Esophagus (tissue), 2 donors: ENCODE measurements at regions not wholly inside any gene's neighbourhood (a gene's known extent, or its start where the extent isn't known, plus 50 kb on each side); places are given as distances from the start of the nearest gene placed in this dataset.

ENCODE experiments used
- H3K27ac ChIP-seq, 2 donors: one replicate each; pipeline ENCODE4 v1.5.1; 2013; ENCODE audit warnings: low read depth in 2 of 2, mild to moderate bottlenecking in 2 of 2, inconsistent platforms in 1 of 2, low read length in 1 of 2, moderate library complexity in 1 of 2
- H3K27me3 ChIP-seq, 2 donors: one replicate each; pipeline ENCODE4 v1.6.1; 2013; ENCODE audit warnings: low read length in 2 of 2, control low read depth in 1 of 2, mild to moderate bottlenecking in 1 of 2; ENCODE audit not compliant: insufficient read depth in 2 of 2, control insufficient read depth in 1 of 2
- H3K36me3 ChIP-seq, 2 donors: one replicate each; pipeline ENCODE4 v1.6.1; 2013; ENCODE audit warnings: low read length in 1 of 2; ENCODE audit not compliant: control insufficient read depth in 2 of 2, insufficient read depth in 2 of 2
- H3K4me1 ChIP-seq, 2 donors: one replicate each; pipeline ENCODE4 v1.6.1; 2013; ENCODE audit warnings: low read length in 1 of 2; ENCODE audit not compliant: control insufficient read depth in 2 of 2, insufficient read depth in 2 of 2
- H3K4me3 ChIP-seq, 2 donors: one replicate each; pipeline ENCODE4 v1.5.1; 2013; ENCODE audit warnings: low read length in 2 of 2, mild to moderate bottlenecking in 2 of 2, low read depth in 1 of 2, moderate library complexity in 1 of 2
- H3K9me3 ChIP-seq, 2 donors: one replicate each; pipeline ENCODE4 v1.6.1; 2013; ENCODE audit warnings: mild to moderate bottlenecking in 2 of 2, low read depth in 1 of 2, low read length in 1 of 2, moderate library complexity in 1 of 2; ENCODE audit not compliant: control insufficient read depth in 2 of 2, insufficient read depth in 1 of 2
- WGBS, 2 donors: extraction: QIAGEN DNeasy Blood & Tissue Kit; methylation state at CpG; one replicate each; pipeline ENCODE4 v1.1.7; 2013; 5-methylcytosine and 5-hydroxymethylcytosine counted together
- donor health status: healthy with polysubstance abuse.
- donor health status: Bipolar disorder and iron deficiency.

GRCh38 chr2:147355706-147356105, 489.1 kb upstream of the ACVR2A start:
- no peaks in the 10 kb centered on the region for H3K36me3 ChIP-seq
- no peaks in the 10 kb centered on the region for H3K4me1 ChIP-seq
- H3K27ac ChIP-seq, result no peak overlapping the region
- 80 to 84% methylated on average over 4 of the region's 4 CpGs for WGBS, 2 donors
- H3K4me3 ChIP-seq, result no peak overlapping the region
- no peaks in the 10 kb centered on the region for H3K9me3 ChIP-seq
- no peaks in the 10 kb centered on the region for H3K27me3 ChIP-seq

GRCh38 chr2:147353072-147353381, 491.8 kb upstream of the ACVR2A start:
- H3K4me1 ChIP-seq, result no peaks in the 10 kb centered on the region
- H3K36me3 ChIP-seq, result no peaks in the 10 kb centered on the region
- H3K27me3 ChIP-seq, result no peaks in the 10 kb centered on the region
- no peak overlapping the region for H3K4me3 ChIP-seq
- no peaks in the 10 kb centered on the region for H3K9me3 ChIP-seq
- no peak overlapping the region for H3K27ac ChIP-seq

GRCh38 chr2:147352264-147353071, 492.4 kb upstream of the ACVR2A start:
- WGBS, 2 donors, result 67 to 75% methylated on average over 8 of the region's 8 CpGs

DNA sequence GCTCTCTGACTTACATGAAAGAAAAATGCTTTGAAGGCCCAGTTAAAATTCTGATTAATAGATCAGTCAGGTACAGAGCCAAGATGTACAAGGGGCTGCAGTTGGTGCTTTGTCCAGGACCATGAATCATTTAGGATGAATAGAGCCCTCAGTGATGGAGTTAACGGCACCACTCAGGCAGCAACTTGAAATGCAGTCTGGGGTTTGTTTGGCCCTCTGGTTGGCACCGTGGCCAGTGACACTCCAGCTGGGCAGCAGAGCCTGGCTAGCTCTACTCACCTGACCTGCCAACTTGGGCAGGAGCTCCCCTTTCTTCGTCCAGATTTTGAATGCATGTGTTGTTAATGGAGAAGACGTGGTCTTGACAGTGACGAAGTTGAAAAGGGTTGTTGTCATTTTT, 493.0 kb upstream of the ACVR2A start:
- Histone ChIP-seq H3K36me3 (no peaks in the 10 kb centered on the region), H3K4me3 (no peak overlapping the region), H3K27ac (no peak overlapping the region), H3K9me3 (no peaks in the 10 kb centered on the region), H3K27me3 (no peaks in the 10 kb centered on the region), H3K4me1 (no peaks in the 10 kb centered on the region)
- WGBS, 2 donors, result 87 to 88% methylated on average over 5 of the region's 5 CpGs

More at GRCh38 chr2:147352264-147353071, 492.4 kb upstream of the ACVR2A start:
- H3K36me3 ChIP-seq, result no peaks in the 10 kb centered on the region
- no peaks in the 10 kb centered on the region for H3K4me1 ChIP-seq
- no peak overlapping the region for H3K27ac ChIP-seq
- H3K4me3 ChIP-seq, result no peak overlapping the region
- no peaks in the 10 kb centered on the region for H3K9me3 ChIP-seq
- H3K27me3 ChIP-seq, result no peaks in the 10 kb centered on the region

- Histone ChIP-seq H3K4me3 (no peak overlapping the region), H3K27me3 (no peaks in the 10 kb centered on the region), H3K9me3 (no peaks in the 10 kb centered on the region), H3K4me1 (no peaks in the 10 kb centered on the region), H3K36me3 (no peaks in the 10 kb centered on the region), H3K27ac (no peak overlapping the region)
- 78 to 80% methylated on average over 4 of the region's 4 CpGs for WGBS, 2 donors
These were observed 495.8 kb upstream of the ACVR2A start for GRCh38 chr2:147348931-147349555.

DNA sequence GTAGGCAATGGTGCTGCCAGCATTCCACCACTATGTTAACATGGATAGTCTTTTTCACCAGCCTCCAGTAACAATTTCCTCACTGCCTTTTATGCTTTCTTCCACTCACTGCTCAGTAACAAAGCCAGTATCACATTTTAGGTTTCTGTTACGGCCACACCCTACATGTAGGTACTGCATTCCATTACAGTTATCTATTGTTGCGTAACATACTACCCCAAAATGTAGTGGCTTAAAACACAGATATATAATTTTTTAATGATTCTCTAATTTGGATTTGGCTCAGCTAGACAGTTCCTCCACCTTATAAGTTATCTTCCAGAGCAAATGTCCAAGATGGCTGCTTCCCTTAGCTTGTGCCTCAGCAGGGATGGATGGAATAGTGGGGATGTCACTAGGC, 498.7 kb upstream of the ACVR2A start:
- Histone ChIP-seq H3K4me1 (no peaks in the 10 kb centered on the region), H3K27ac (no peak overlapping the region), H3K9me3 (no peaks in the 10 kb centered on the region), H3K36me3 (no peaks in the 10 kb centered on the region), H3K27me3 (no peaks in the 10 kb centered on the region), H3K4me3 (no peak overlapping the region)
- WGBS, 2 donors, result 98 to 100% methylated on average over 2 of the region's 2 CpGs

GRCh38 chr2:147345246-147345645, 499.6 kb upstream of the ACVR2A start:
- WGBS, 2 donors, result 94 to 96% methylated on average over 1 of the region's 1 CpG
- no peaks in the 10 kb centered on the region for H3K4me1 ChIP-seq
- no peak overlapping the region for H3K4me3 ChIP-seq
- H3K27ac ChIP-seq, result no peak overlapping the region
- no peaks in the 10 kb centered on the region for H3K36me3 ChIP-seq
- H3K27me3 ChIP-seq, result no peaks in the 10 kb centered on the region
- no peaks in the 10 kb centered on the region for H3K9me3 ChIP-seq

DNA sequence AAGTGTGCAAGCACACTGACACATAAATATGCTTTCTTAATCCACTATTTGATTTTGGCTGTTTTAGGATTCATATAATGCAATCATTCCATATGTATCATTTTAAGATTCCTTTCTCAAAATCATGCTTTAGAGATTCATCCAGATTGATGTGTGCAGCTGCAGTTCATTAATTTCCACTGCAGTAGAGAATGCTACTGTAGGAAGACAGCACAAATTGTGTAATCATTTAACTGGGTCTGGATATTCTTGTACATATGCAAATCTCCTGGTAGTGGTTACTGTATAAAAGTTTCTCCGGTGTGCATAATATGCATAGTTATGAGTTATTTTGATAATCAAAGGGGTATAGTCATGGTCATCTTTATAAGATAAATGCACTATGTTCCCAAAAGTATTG, 502.5 kb upstream of the ACVR2A start:
- Histone ChIP-seq H3K4me3 (no peak overlapping the region), H3K27me3 (no peaks in the 10 kb centered on the region), H3K36me3 (no peaks in the 10 kb centered on the region), H3K9me3 (no peaks in the 10 kb centered on the region), H3K27ac (no peak overlapping the region), H3K4me1 (no peaks in the 10 kb centered on the region)
- WGBS, 2 donors, result 85 to 91% methylated on average over 1 of the region's 1 CpG

DNA sequence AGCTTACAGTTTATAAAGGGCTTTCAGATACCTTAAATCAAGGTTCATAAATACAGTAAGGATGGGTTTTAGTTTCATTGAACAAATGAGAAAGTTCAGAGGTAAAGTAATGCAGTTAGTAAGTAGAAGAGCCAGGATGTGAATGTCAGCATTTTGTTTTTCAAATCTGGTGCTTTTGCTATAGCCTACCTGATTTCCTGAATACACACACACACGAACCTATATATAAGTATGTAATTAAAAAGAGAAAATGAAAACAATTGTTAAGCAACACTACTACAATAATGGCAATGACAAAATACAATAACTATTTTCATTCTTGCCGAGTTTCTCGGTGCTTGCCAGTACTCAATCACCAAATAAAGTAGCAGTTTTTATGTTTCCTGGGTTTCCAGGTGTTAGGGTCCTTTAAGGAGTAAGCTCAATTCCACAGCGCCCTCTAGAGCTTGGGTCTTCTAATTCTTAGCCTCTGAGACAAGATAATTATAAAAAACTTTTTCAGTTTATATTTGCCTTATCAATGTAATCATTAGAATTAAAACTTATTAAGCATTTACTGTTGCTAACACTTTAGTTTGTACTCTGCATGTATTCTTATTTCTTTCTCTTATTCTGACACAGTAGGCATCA, 512.9 kb upstream of the ACVR2A start:
- no peaks in the 10 kb centered on the region for H3K9me3 ChIP-seq
- H3K4me1 ChIP-seq, result no peaks in the 10 kb centered on the region
- no peak overlapping the region for H3K4me3 ChIP-seq
- H3K27me3 ChIP-seq, result no peaks in the 10 kb centered on the region
- 28 to 30% methylated on average over 4 of the region's 4 CpGs for WGBS, 2 donors
- no peak overlapping the region for H3K27ac ChIP-seq
- H3K36me3 ChIP-seq, result no peaks in the 10 kb centered on the region

DNA sequence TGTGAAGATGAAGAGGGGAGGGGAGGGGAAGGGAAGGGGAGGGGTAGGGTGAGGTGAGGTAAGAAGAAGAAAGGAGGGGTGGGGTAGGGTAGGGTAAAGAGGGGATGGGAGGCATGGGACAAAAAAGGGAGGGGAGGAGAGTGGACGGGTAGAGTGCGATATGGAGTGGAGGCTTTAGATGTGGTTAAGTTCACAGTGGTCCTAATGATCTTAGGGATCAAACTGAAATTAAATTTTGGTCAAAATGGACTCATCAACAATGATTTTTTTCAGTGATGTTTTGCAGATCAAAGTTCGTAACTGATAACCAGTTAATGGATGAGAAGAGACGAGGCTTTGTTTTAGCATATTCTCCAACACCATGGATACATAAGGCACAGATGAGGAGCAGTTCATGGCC, 513.9 kb upstream of the ACVR2A start:
- no peaks in the 10 kb centered on the region for H3K36me3 ChIP-seq
- WGBS, 2 donors, result 91 to 95% methylated on average over 4 of the region's 4 CpGs
- H3K27ac ChIP-seq, result no peak overlapping the region
- H3K27me3 ChIP-seq, result no peaks in the 10 kb centered on the region
- no peaks in the 10 kb centered on the region for H3K9me3 ChIP-seq
- no peak overlapping the region for H3K4me3 ChIP-seq
- H3K4me1 ChIP-seq, result no peaks in the 10 kb centered on the region
